LNCaP clone FGC (cell line): ENCODE measurements at regions not wholly inside any gene's neighbourhood (a gene's known extent, or its start where the extent isn't known, plus 50 kb on each side); places are given as distances from the start of the nearest gene placed in this dataset.

Source experiments
- DNase-seq: peaks from one replicate; pipeline ENCODE4 v3.0.0-alpha.2; 2011; ENCODE audit warnings: low read depth
- H3K4me3 ChIP-seq: 2 replicates; pipeline ENCODE4 v1.5.1; 2011; ENCODE audit warnings: mild to moderate bottlenecking, low read depth, low read length, control low read depth
- TF ChIP-seq, protein P1 (sequence below): IDR thresholded peaks from 2 replicates; pipeline ENCODE4 v1.5.1; 2012; ENCODE audit warnings: mild to moderate bottlenecking; ENCODE audit not compliant: control insufficient read depth, insufficient read depth; ENCODE audit errors: extremely low read depth

- no peak for DNase-seq
- no peak overlapping the region for H3K4me3 ChIP-seq
- TF ChIP-seq, protein P1, sequence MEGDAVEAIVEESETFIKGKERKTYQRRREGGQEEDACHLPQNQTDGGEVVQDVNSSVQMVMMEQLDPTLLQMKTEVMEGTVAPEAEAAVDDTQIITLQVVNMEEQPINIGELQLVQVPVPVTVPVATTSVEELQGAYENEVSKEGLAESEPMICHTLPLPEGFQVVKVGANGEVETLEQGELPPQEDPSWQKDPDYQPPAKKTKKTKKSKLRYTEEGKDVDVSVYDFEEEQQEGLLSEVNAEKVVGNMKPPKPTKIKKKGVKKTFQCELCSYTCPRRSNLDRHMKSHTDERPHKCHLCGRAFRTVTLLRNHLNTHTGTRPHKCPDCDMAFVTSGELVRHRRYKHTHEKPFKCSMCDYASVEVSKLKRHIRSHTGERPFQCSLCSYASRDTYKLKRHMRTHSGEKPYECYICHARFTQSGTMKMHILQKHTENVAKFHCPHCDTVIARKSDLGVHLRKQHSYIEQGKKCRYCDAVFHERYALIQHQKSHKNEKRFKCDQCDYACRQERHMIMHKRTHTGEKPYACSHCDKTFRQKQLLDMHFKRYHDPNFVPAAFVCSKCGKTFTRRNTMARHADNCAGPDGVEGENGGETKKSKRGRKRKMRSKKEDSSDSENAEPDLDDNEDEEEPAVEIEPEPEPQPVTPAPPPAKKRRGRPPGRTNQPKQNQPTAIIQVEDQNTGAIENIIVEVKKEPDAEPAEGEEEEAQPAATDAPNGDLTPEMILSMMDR: no peak
Observed at GRCh38 chr3:88668180-88668579, 439.2 kb upstream of the EPHA3 start.

- H3K4me3 ChIP-seq: no peak overlapping the region
Observed at GRCh38 chr3:88671573-88671972, 435.8 kb upstream of the EPHA3 start.

DNA sequence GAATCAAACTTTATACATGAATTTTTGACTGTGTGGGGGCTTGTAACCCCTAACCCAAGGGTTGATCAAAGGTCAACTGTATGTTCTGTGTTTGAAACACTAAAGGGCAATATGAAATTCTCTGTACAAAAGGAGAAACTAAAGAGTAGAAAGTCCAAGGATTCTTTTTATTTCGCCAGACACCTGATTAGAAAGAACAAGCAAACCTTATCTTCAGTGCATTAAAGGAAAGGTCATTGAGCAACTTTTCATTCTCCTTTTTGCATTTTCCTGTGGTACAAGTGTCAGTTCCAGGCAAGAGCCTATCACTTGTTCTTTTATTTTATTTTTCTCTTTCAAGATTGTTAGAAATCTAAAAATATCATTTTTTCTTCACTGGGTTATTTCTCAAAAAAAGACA lies 430.1 kb upstream of the EPHA3 start:
- TF ChIP-seq, protein P1: no peak
- H3K4me3 ChIP-seq: no peak overlapping the region
- no peak for DNase-seq

More at GRCh38 chr3:88671573-88671972, 435.8 kb upstream of the EPHA3 start:
- TF ChIP-seq, protein P1: no peak
- DNase-seq: no peak

GRCh38 chr3:88678747-88679146 lies 428.7 kb upstream of the EPHA3 start:
- TF ChIP-seq, protein P1: no peak
- H3K4me3 ChIP-seq: no peak overlapping the region
- no peak for DNase-seq

DNA sequence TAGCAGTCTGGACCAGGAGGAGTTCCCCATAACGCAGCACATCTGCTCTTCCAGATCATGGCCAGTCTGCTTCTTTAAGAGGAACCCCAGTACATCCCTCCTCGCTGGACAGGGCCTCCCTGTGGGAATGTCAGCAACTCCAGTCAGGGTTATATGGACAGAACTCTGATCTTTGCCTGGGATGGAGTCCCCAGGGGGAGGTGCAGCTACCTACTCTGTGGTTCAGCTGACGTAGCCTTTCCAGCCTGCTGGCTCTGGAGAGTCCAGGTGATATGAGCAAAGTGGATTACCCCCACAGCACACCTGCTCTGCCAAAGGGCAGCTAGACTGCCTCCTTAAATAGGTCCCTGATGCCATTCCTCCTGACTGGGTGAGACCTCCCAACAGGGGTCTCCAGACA lies 417.1 kb upstream of the EPHA3 start:
- no peak for DNase-seq
- H3K4me3 ChIP-seq: no peak overlapping the region
- TF ChIP-seq, protein P1: no peak

DNA sequence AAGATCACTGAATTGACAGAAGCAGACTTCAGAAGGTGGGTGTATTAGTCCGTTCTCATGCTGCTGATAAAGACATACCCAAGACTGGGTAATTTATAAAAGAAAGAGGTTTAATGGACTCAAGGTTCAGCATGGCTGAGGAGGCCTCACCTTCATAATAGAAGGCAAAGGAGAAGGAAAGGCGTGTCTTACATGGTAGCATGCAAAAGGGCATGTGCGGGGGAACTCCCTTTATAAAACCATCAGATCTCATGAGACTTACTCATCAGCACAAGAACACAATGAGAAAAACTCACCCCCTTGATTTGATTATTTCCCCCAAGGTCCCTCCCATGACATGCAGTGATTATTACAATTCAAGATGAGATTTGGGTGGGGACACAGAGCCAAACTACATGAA lies 416.3 kb upstream of the EPHA3 start:
- DNase-seq: no peak
- no peak overlapping the region for H3K4me3 ChIP-seq
- TF ChIP-seq, protein P1: no peak

DNA sequence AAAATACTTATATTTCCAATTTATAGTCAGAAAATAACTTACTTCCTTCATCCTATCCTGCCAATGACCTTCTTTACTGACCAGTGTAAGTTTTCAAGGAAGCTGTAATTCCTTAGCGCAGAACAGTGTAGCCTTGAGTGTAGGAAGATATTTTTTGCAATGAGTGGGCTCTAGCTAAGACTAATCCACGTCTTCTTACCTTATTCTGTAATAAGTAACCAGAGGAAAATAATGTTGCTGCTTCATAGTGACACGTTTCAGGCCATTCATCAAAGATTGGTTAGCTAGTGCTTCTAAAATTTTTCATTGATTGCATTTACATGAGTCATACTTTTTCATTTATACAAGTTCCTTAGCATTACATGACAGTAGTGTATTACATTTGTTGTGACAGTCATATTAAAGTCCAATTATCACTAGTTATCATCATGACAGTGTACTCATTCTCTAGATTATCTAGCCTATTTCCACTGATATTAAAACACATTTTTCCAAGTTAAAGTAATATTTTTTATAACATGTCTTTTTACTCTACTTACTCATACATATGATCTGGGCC lies 403.8 kb upstream of the EPHA3 start:
- H3K4me3 ChIP-seq: no peak overlapping the region
- no peak for DNase-seq
- TF ChIP-seq, protein P1: no peak
